ENCODE measurements at regions not wholly inside any gene's neighbourhood (a gene's known extent, or its start where the extent isn't known, plus 50 kb on each side); places are given as distances from the start of the nearest gene placed in this dataset.

DNA sequence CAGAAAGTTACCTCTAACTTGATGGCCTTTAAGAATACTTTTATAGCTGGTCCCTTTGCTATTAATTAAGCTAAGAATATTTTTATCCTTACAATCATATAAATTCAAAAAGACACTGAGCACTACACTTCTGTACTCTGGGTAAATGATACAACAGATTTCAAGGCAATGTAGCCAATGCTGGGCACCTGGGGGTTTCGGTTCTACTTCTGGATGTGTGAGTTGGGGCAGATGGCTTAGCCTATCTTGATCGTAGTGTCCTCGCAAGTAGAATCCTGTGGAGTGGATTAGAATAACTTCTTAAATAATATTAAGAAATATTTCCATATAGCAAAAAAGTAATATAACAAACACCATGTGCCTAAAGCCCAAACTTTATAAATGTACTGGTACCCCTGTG, 96.9 kb upstream of the NT5E start:
- ChIA-PET POLR2A (no interaction called here), CTCF (interaction anchor here (0.9 to 7.3 kb wide), 5 partner anchors 99 to 184 kb away, joined by 3 to 366 read pairs (median 10); no protein-coding TSS in a partner anchor)
- TF ChIP-seq, protein P1, sequence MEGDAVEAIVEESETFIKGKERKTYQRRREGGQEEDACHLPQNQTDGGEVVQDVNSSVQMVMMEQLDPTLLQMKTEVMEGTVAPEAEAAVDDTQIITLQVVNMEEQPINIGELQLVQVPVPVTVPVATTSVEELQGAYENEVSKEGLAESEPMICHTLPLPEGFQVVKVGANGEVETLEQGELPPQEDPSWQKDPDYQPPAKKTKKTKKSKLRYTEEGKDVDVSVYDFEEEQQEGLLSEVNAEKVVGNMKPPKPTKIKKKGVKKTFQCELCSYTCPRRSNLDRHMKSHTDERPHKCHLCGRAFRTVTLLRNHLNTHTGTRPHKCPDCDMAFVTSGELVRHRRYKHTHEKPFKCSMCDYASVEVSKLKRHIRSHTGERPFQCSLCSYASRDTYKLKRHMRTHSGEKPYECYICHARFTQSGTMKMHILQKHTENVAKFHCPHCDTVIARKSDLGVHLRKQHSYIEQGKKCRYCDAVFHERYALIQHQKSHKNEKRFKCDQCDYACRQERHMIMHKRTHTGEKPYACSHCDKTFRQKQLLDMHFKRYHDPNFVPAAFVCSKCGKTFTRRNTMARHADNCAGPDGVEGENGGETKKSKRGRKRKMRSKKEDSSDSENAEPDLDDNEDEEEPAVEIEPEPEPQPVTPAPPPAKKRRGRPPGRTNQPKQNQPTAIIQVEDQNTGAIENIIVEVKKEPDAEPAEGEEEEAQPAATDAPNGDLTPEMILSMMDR (IDR thresholded peaks at IDR 0.05; ENCODE audit: insufficient read depth, low read length, missing control alignments), result no peak
- DNase-seq (ENCODE audit: low read depth, low spot score), result no peak
- H3K4me3 ChIP-seq (ENCODE audit: low read depth, low read length), result no peak overlapping the region

DNA sequence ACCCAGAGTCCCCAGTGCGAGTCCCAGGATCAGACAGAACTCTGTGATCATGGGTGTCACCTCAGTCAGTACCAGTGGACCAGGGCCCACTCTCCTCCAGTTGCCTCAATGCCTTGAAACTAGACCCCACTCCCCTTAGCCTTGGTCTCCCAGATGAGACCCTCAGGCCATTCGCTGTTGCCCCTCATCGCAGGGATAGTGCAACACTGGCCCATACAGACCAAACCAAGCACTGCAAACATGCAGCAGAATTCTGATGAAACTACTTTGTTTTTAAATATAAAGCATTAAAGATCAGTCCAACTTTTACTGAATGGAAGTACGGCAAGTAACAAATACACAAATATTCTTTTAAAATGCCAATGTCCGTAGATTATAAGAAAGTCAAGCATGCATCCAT, 101.2 kb upstream of the NT5E start:
- ChIA-PET CTCF (interaction anchor here (1.0 to 3.2 kb wide), 3 partner anchors 25 to 188 kb away, joined by 3 to 17 read pairs (median 4); no protein-coding TSS in a partner anchor), POLR2A (no interaction called here)
- DNase-seq (ENCODE audit: low read depth, low spot score), result no peak
- H3K4me3 ChIP-seq (ENCODE audit: low read depth, low read length), result no peak overlapping the region
- TF ChIP-seq, protein P1 (IDR thresholded peaks at IDR 0.05; ENCODE audit: insufficient read depth, low read length, missing control alignments), result no peak

DNA sequence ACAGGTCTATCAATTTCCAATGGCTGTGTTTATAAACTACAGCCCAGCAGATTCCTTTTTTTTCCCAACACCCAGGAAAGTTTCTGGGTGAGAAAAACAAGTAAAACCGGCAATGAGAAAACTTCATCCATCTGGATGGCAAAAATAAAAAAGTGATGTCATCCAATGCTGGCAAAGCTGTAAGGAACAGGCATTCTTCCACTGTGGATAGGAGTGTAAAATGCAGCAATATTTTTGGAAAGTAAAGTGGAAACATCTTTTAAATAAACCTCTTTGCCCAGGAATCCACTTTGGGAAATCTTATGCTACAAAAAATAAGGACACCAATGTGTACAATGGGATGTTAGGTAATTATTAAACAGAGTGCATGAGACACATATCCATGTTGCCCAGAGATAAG, 102.1 kb upstream of the NT5E start:
- CTCF ChIA-PET, result interaction anchor here (1.0 to 3.2 kb wide), 5 partner anchors 13 to 189 kb away, joined by 3 to 17 read pairs (median 4); no protein-coding TSS in a partner anchor

DNA sequence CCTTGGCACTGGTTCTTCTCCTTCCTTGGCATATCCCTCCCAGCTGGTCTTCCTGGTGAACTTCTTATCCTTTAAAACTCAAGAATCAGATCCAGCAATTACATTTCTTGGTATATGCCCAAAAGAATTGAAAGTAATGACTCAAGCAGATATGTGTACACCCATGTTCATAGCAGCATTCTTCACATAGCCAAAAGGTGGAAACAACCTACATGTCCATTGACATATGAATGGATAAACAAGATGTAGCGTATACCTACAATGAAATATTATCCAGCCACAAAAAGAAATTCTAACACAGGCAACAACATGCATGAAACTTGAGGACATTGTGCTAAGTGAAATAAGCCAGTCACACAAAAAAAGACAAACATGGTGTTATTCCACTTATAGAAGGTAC, 103.7 kb upstream of the NT5E start:
- ChIA-PET POLR2A (no interaction called here), CTCF (interaction anchor here (1.0 to 3.2 kb wide), 4 partner anchors 9 to 137 kb away, joined by 3 to 17 read pairs (median 6); no protein-coding TSS in a partner anchor)
- TF ChIP-seq, protein P1 (IDR thresholded peaks at IDR 0.05; ENCODE audit: insufficient read depth, low read length, missing control alignments), result no peak
- DNase-seq (ENCODE audit: low read depth, low spot score), result no peak
- H3K4me3 ChIP-seq (ENCODE audit: low read depth, low read length), result no peak overlapping the region

More for the DNA sequence above, 102.1 kb upstream of the NT5E start:
- POLR2A ChIA-PET, result no interaction called here
- no peak overlapping the region for H3K4me3 ChIP-seq (ENCODE audit: low read depth, low read length)
- TF ChIP-seq, protein P1 (IDR thresholded peaks at IDR 0.05; ENCODE audit: insufficient read depth, low read length, missing control alignments), result no peak
- DNase-seq (ENCODE audit: low read depth, low spot score), result no peak

DNA sequence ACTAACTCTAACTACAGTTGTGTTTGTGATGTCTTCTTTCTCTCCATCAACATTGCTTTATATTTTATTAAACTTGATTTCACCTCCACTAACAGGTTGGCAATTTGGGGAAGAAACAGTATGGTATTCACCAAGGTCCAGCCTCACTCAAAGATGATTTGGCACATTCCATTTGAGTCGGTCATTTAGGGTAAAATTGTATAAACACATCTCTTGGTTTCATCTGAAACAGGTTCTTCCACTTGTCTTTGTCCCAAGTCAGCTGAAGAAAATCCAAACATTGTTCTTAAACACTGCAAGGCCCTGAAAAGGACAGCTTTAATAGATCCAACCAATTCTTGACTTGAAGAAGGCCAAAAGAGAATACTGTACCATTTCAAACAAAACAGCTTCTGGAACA, 104.9 kb upstream of the NT5E start:
- TF ChIP-seq, protein P1 (IDR thresholded peaks at IDR 0.05; ENCODE audit: insufficient read depth, low read length, missing control alignments), result no peak
- no peak overlapping the region for H3K4me3 ChIP-seq (ENCODE audit: low read depth, low read length)
- DNase-seq (ENCODE audit: low read depth, low spot score), result no peak
- ChIA-PET POLR2A (no interaction called here), CTCF (interaction anchor here (1.2 to 1.7 kb wide), 2 partner anchors 10 to 13 kb away, joined by 3 to 8 read pairs; no protein-coding TSS in a partner anchor)

DNA sequence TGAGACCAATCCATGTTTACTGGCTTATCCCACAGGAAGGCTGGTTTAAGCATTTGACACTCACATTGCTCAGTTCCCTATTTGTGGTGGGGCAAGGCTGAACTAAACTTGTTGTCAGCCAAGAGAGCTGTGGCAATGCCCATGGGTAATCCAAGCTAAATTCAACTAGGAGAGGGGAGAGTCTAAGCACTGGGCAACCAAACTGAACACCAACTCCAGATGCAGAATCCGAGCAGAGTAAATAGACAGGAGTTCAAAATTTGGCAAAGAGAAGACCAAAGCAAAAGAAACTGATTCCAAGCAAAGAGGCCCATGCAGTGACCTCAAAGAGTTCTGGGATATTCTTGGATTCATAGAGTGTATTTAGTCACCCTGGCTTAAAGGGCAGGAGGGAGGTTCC, 106.5 kb upstream of the NT5E start:
- no peak for DNase-seq (ENCODE audit: low read depth, low spot score)
- ChIA-PET CTCF (interaction anchor here (1.9 kb wide), 1 partner anchor 12 kb away, joined by 8 read pairs; no protein-coding TSS in a partner anchor), POLR2A (no interaction called here)

More for the DNA sequence above, 106.5 kb upstream of the NT5E start:
- TF ChIP-seq, protein P1 (IDR thresholded peaks at IDR 0.05; ENCODE audit: insufficient read depth, low read length, missing control alignments), result no peak
- H3K4me3 ChIP-seq (ENCODE audit: low read depth, low read length), result no peak overlapping the region

Data from AG04449 (cell line).